Neuronal stem cell (in vitro differentiated cells): ENCODE measurements at regions not wholly inside any gene's neighbourhood (a gene's known extent, or its start where the extent isn't known, plus 50 kb on each side); places are given as distances from the start of the nearest gene placed in this dataset. TPM values are rescaled to one million over a fixed set of nuclear protein-coding genes. Genes with fewer than 3 reads are reported as not detected.

Experiments used
- DNase-seq: peaks from one replicate; pipeline ENCODE4 v3.0.0-alpha.2; 2013; ENCODE audit warnings: low spot score
- H2AFZ ChIP-seq: one replicate; pipeline ENCODE4 v1.6.1; 2013; ENCODE audit warnings: mild to moderate bottlenecking, low read length, inconsistent platforms
- H2AK5ac ChIP-seq: 2 replicates; pipeline ENCODE4 v1.6.1; 2013; ENCODE audit warnings: low read depth, mild to moderate bottlenecking, inconsistent platforms, low read length, moderate library complexity, mixed read lengths
- H2BK120ac ChIP-seq: 2 replicates; pipeline ENCODE4 v1.6.1; 2013; ENCODE audit warnings: low read depth, mild to moderate bottlenecking, inconsistent platforms, low read length, moderate library complexity, mixed read lengths
- H2BK12ac ChIP-seq: one replicate; pipeline ENCODE4 v1.6.1; 2013; ENCODE audit warnings: low read length, inconsistent platforms
- H2BK15ac ChIP-seq: 2 replicates; pipeline ENCODE4 v1.6.1; 2013; ENCODE audit warnings: mild to moderate bottlenecking, low read length, inconsistent platforms, mixed read lengths
- H2BK5ac ChIP-seq: one replicate; pipeline ENCODE4 v1.6.1; 2013; ENCODE audit warnings: inconsistent platforms, mild to moderate bottlenecking, low read length, moderate library complexity
- H3K14ac ChIP-seq: one replicate; pipeline ENCODE4 v1.6.1; 2013; ENCODE audit warnings: low read length, inconsistent platforms
- H3K18ac ChIP-seq: 2 replicates; pipeline ENCODE4 v1.6.1; 2013; ENCODE audit warnings: low read length, inconsistent platforms
- H3K23ac ChIP-seq: 2 replicates; pipeline ENCODE4 v1.6.1; 2013; ENCODE audit warnings: low read depth, mild to moderate bottlenecking, mixed read lengths, low read length, inconsistent platforms; ENCODE audit not compliant: poor library complexity
- H3K27ac ChIP-seq: replicated peaks from 3 replicates; pipeline ENCODE4 v1.5.1; 2013; ENCODE audit warnings: low read length, inconsistent platforms
- H3K27me3 ChIP-seq, 3 experiments: 2 replicates each; pipeline ENCODE4 v1.6.1; 2013; ENCODE audit warnings: low read length in 3 of 3, mild to moderate bottlenecking in 2 of 3, inconsistent platforms in 1 of 3, low read depth in 1 of 3, mixed read lengths in 1 of 3, moderate library complexity in 1 of 3; ENCODE audit not compliant: control insufficient read depth in 3 of 3, insufficient read depth in 3 of 3
- H3K36me3 ChIP-seq, 2 donors: replicated peaks in 1 of 2; 2 replicates each; pipeline ENCODE4 v1.6.1; 2013; ENCODE audit warnings: low read length in 2 of 2; ENCODE audit not compliant: control insufficient read depth in 2 of 2, insufficient read depth in 2 of 2
- H3K4ac ChIP-seq: 2 replicates; pipeline ENCODE4 v1.6.1; 2013; ENCODE audit warnings: inconsistent platforms, mild to moderate bottlenecking, low read length, moderate library complexity
- H3K4me1 ChIP-seq, 2 donors: 1 replicate in 1 of 2; 2 replicates in 1 of 2; pipeline ENCODE4 v1.6.1; 2013; ENCODE audit warnings: low read length in 2 of 2, low read depth in 1 of 2; ENCODE audit not compliant: control insufficient read depth in 2 of 2, insufficient read depth in 1 of 2
- H3K4me2 ChIP-seq: one replicate; pipeline ENCODE4 v1.6.1; 2013; ENCODE audit warnings: mild to moderate bottlenecking, low read length, inconsistent platforms; ENCODE audit not compliant: insufficient read depth, poor library complexity, severe bottlenecking
- H3K4me3 ChIP-seq, 2 donors: 2 replicates each; pipeline ENCODE4 v1.5.1; 2013; ENCODE audit warnings: low read length in 2 of 2, mild to moderate bottlenecking in 2 of 2, inconsistent platforms in 1 of 2, moderate library complexity in 1 of 2
- H3K79me1 ChIP-seq: one replicate; pipeline ENCODE4 v1.6.1; 2013; ENCODE audit warnings: low read depth, mild to moderate bottlenecking, inconsistent platforms, low read length, moderate library complexity
- H3K9ac ChIP-seq: one replicate; pipeline ENCODE4 v1.6.1; 2013; ENCODE audit warnings: mild to moderate bottlenecking, low read depth, low read length, inconsistent platforms; ENCODE audit not compliant: poor library complexity
- H3K9me3 ChIP-seq, 2 donors: replicated peaks in 1 of 2; 2 replicates each; pipeline versions ENCODE3 to v1.6.1; 2013; ENCODE audit warnings: low read length in 2 of 2, mild to moderate bottlenecking in 2 of 2, inconsistent platforms in 1 of 2, low read depth in 1 of 2, mixed read lengths in 1 of 2, moderate library complexity in 1 of 2; ENCODE audit not compliant: control insufficient read depth in 2 of 2, insufficient read depth in 1 of 2
- H4K8ac ChIP-seq: one replicate; pipeline ENCODE4 v1.6.1; 2013; ENCODE audit warnings: low read depth, mild to moderate bottlenecking, inconsistent platforms, low read length, moderate library complexity
- H4K91ac ChIP-seq: one replicate; pipeline ENCODE4 v1.6.1; 2013; ENCODE audit warnings: low read length, low read depth, mild to moderate bottlenecking, inconsistent platforms; ENCODE audit not compliant: poor library complexity
- WGBS, 2 donors: extraction: QIAGEN DNeasy Blood & Tissue Kit; methylation state at CpG; one replicate each; pipeline ENCODE4 v1.1.7; 2013; ENCODE audit warnings: missing lambda C conversion rate in 2 of 2, mixed read lengths in 1 of 2; ENCODE audit not compliant: insufficient read length in 2 of 2, insufficient replicate concordance in 1 of 2; ENCODE audit errors: extremely low coverage in 2 of 2; 5-methylcytosine and 5-hydroxymethylcytosine counted together
- small RNA-seq: library from polyadenylated mRNA; stranded (forward); fragments of <200 nt; extraction: miRNeasy Mini kit (QIAGEN cat#:217004); gene quantifications from one replicate; pipeline ENCODE3, GENCODE V24; 2013; ENCODE audit not compliant: insufficient read depth

GRCh38 chr4:151822331-151822730, 61.5 kb upstream of the GATB start:
- Histone ChIP-seq H2AK5ac (no peak overlapping the region), H3K27ac (no peak overlapping the region), H3K79me1 (no peaks in the 10 kb centered on the region), H3K4ac (no peak overlapping the region), H2BK120ac (no peak overlapping the region), H3K18ac (no peak overlapping the region), H3K9ac (no peak overlapping the region), H3K14ac (no peak overlapping the region), H2BK5ac (no peak overlapping the region), H3K23ac (no peak overlapping the region), H3K9me3 (peaks cover 0 to 2% of the 10 kb centered on the region in 2 donors), H3K4me2 (no peak overlapping the region), H2BK12ac (no peak overlapping the region), H2BK15ac (no peak overlapping the region), H3K4me1 (no peaks in the 10 kb centered on the region), H4K8ac (no peak overlapping the region), H3K4me3 (no peak overlapping the region), H4K91ac (no peak overlapping the region), H2AFZ (no peak overlapping the region), H3K27me3 (no peaks in the 10 kb centered on the region), H3K36me3 (no peaks in the 10 kb centered on the region)
- no peak for DNase-seq

- no CpG with 5 or more reads among the region's 3 CpGs for WGBS, 2 donors
These were observed 59.2 kb upstream of the GATB start for GRCh38 chr4:151820004-151820403.

DNA sequence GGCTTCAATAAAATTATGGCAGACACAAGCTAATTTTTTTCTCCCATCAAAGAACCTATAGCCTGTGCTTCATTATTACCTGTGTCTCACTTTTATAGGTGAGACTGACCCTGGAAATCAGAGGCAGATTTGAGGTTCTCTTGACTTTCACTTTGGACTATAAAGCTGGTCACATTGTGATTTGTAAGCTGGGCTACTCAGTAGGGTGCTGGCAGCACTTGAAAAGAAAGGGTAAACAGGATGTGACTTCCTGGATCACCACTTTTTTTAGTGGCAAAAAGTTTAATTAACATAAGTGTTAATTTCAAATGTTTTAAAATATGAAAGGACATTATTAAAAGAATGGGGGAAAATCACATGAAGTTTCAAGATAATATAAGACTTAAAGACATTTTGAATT, 50.6 kb upstream of the GATB start:
- Histone ChIP-seq H3K4me2 (no peak overlapping the region), H3K27me3 (peaks cover 0 to 2% (median 0%) of the 10 kb centered on the region in 3 experiments), H3K36me3 (no peaks in the 10 kb centered on the region), H3K18ac (no peak overlapping the region), H3K9ac (no peak overlapping the region), H2BK12ac (no peak overlapping the region), H3K4ac (no peak overlapping the region), H3K4me3 (no peak overlapping the region), H2BK15ac (no peak overlapping the region), H2AK5ac (no peak overlapping the region), H4K8ac (no peak overlapping the region), H2BK5ac (no peak overlapping the region), H2BK120ac (no peak overlapping the region), H3K23ac (no peak overlapping the region), H3K9me3 (no peaks in the 10 kb centered on the region), H3K14ac (no peak overlapping the region), H3K79me1 (no peaks in the 10 kb centered on the region), H4K91ac (no peak overlapping the region), H3K4me1 (peaks cover 0 to 5% of the 10 kb centered on the region in 2 donors), H2AFZ (no peak overlapping the region), H3K27ac (no peak overlapping the region)
- DNase-seq: no peak

More at GRCh38 chr4:151820004-151820403, 59.2 kb upstream of the GATB start:
- Histone ChIP-seq H4K91ac (no peak overlapping the region), H3K4me3 (no peak overlapping the region), H3K27me3 (no peaks in the 10 kb centered on the region), H2AK5ac (no peak overlapping the region), H3K9ac (no peak overlapping the region), H4K8ac (no peak overlapping the region), H2BK12ac (no peak overlapping the region), H3K23ac (no peak overlapping the region), H3K36me3 (no peaks in the 10 kb centered on the region), H2AFZ (no peak overlapping the region), H3K27ac (no peak overlapping the region), H3K14ac (no peak overlapping the region), H3K79me1 (no peaks in the 10 kb centered on the region), H3K4me2 (no peak overlapping the region), H3K9me3 (peaks cover 0 to 2% of the 10 kb centered on the region in 2 donors), H3K4me1 (no peaks in the 10 kb centered on the region), H3K18ac (no peak overlapping the region), H2BK120ac (no peak overlapping the region), H2BK15ac (no peak overlapping the region), H3K4ac (no peak overlapping the region), H2BK5ac (no peak overlapping the region)
- no peak for DNase-seq

Small RNAs in the stretch of these regions (small RNA-seq; reads per million reads assigned to genes)
- gene RN7SL446P: not detected
- gene RNA5SP169: not detected
